Kidney epithelial cell (primary cell): ENCODE measurements at regions not wholly inside any gene's neighbourhood (a gene's known extent, or its start where the extent isn't known, plus 50 kb on each side); places are given as distances from the start of the nearest gene placed in this dataset.

Experiments used
- DNase-seq: peaks from one replicate; pipeline ENCODE4 v3.0.0-alpha.2; 2010; ENCODE audit warnings: low read depth
- H3K27me3 ChIP-seq: 2 replicates; pipeline ENCODE4 v1.6.0; 2011; ENCODE audit warnings: low read length; ENCODE audit not compliant: control insufficient read depth, insufficient read depth
- H3K36me3 ChIP-seq: 2 replicates; pipeline ENCODE4 v1.5.1; 2011; ENCODE audit warnings: low read length; ENCODE audit not compliant: control insufficient read depth, insufficient read depth
- H3K4me3 ChIP-seq: 2 replicates; pipeline ENCODE4 v1.5.1; 2011; ENCODE audit warnings: low read depth, mild to moderate bottlenecking, control low read depth, low read length
- TF ChIP-seq, protein P1 (sequence below): IDR thresholded peaks from 2 replicates; pipeline ENCODE4 v1.5.1; 2011; ENCODE audit warnings: mild to moderate bottlenecking, moderate library complexity, low read length, control low read depth, inconsistent platforms; ENCODE audit not compliant: insufficient read depth, poor library complexity, severe bottlenecking

GRCh38 chr16:60481591-60481990 lies 1554.6 kb downstream of the CDH8 start:
- DNase-seq, result no peak
- Histone ChIP-seq H3K27me3 (no peaks in the 10 kb centered on the region), H3K36me3 (no peaks in the 10 kb centered on the region), H3K4me3 (no peak overlapping the region)
- TF ChIP-seq, protein P1, sequence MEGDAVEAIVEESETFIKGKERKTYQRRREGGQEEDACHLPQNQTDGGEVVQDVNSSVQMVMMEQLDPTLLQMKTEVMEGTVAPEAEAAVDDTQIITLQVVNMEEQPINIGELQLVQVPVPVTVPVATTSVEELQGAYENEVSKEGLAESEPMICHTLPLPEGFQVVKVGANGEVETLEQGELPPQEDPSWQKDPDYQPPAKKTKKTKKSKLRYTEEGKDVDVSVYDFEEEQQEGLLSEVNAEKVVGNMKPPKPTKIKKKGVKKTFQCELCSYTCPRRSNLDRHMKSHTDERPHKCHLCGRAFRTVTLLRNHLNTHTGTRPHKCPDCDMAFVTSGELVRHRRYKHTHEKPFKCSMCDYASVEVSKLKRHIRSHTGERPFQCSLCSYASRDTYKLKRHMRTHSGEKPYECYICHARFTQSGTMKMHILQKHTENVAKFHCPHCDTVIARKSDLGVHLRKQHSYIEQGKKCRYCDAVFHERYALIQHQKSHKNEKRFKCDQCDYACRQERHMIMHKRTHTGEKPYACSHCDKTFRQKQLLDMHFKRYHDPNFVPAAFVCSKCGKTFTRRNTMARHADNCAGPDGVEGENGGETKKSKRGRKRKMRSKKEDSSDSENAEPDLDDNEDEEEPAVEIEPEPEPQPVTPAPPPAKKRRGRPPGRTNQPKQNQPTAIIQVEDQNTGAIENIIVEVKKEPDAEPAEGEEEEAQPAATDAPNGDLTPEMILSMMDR, result no peak

DNA sequence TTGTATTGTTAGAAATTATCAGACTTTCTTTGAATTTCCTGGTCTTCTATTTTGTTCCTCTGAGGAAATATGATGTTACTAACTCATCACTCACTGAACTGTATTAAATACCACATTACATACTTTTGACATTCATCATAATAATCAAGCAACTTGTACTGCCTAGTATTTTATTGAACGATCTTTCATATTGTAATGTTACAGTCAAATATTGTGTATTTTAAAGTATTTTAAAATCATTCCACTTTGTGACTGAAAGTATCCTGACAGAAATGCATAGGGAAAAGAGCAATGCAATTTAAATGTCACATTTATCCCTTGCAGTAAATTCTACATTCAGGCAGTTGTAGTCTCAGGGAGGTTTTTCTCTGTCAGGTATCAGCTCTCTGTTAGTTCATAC lies 1557.4 kb downstream of the CDH8 start:
- TF ChIP-seq, protein P1, result no peak
- H3K4me3 ChIP-seq, result no peak overlapping the region
- H3K27me3 ChIP-seq, result no peaks in the 10 kb centered on the region
- no peak for DNase-seq
- H3K36me3 ChIP-seq, result no peaks in the 10 kb centered on the region

DNA sequence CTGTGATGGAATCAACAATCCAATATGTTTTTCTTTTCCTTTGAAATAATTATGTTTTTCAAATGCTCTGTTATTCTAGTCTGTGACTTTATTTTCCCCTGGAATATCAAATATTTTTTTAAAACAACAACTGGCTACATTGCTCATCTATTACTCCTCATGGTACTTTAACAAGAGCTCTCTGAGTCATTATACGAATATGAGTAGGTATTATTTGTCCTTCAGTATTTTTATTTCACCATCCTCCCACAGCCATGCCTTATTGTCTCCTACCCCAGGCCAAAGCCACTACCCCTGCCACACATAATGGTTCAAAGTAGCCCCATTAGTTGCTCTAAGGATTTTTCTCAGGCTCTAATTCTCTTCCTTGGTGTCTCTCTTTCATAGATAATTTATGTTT lies 1572.3 kb downstream of the CDH8 start:
- TF ChIP-seq, protein P1, result no peak
- DNase-seq, result no peak
- no peaks in the 10 kb centered on the region for H3K27me3 ChIP-seq
- no peaks in the 10 kb centered on the region for H3K36me3 ChIP-seq
- H3K4me3 ChIP-seq, result no peak overlapping the region

DNA sequence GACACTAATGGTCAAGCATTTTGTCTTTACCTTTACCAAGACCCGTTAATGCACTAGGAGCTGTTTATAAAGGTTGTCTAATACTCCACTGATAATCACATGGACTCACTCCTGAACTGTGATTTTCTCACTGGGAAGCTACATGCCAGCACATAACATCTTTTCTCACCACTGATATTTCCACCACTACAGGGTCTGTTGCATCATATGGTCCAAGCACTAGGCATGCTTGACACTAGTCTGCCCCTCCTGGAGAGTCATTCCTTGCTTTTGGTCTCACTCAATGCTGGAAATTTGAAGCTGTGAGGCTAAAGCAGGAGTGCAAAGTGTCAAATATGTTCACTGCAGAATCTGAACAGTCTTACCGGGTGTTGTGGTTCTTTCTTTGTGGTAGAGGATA lies 1576.8 kb downstream of the CDH8 start:
- Histone ChIP-seq H3K27me3 (no peaks in the 10 kb centered on the region), H3K4me3 (no peak overlapping the region), H3K36me3 (no peaks in the 10 kb centered on the region)
- DNase-seq, result no peak
- TF ChIP-seq, protein P1, result no peak

GRCh38 chr16:60458255-60458654 lies 1578.0 kb downstream of the CDH8 start:
- Histone ChIP-seq H3K4me3 (no peak overlapping the region), H3K36me3 (no peaks in the 10 kb centered on the region), H3K27me3 (no peaks in the 10 kb centered on the region)
- no peak for DNase-seq
- TF ChIP-seq, protein P1, result no peak

GRCh38 chr16:60452646-60453045 lies 1583.6 kb downstream of the CDH8 start:
- no peak for DNase-seq
- TF ChIP-seq, protein P1, result no peak
- no peaks in the 10 kb centered on the region for H3K27me3 ChIP-seq
- no peaks in the 10 kb centered on the region for H3K36me3 ChIP-seq
- no peak overlapping the region for H3K4me3 ChIP-seq
